ENCODE measurements at regions not wholly inside any gene's neighbourhood (a gene's known extent, or its start where the extent isn't known, plus 50 kb on each side); places are given as distances from the start of the nearest gene placed in this dataset.
A peak's percentile ranks its signal among the peaks of the same experiment; 100 is the strongest.

DNA sequence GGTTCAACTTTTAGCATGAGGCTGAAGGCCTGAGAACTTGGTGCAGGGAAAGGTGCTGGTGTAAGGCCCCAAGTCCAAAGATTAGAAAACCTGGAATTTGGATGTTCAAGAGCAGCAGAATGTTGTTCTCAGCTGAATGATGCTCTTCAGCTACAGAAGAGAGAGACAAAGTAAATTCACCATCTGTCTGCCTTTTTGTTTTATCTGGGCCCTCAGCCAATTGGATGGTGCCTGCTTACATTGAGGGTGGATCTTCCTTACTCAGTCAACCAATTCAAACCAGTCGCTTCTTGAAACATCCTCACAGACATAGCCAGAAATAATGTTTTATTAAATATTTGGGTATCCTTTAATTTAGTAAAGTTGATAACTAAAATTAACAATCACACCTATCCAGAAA is 748.2 kb upstream of the ADAMTS5 start:
- no peak for DNase-seq

- DNase-seq = no peak
These were observed 746.5 kb upstream of the ADAMTS5 start for GRCh38 chr21:27713154-27714109.

DNA sequence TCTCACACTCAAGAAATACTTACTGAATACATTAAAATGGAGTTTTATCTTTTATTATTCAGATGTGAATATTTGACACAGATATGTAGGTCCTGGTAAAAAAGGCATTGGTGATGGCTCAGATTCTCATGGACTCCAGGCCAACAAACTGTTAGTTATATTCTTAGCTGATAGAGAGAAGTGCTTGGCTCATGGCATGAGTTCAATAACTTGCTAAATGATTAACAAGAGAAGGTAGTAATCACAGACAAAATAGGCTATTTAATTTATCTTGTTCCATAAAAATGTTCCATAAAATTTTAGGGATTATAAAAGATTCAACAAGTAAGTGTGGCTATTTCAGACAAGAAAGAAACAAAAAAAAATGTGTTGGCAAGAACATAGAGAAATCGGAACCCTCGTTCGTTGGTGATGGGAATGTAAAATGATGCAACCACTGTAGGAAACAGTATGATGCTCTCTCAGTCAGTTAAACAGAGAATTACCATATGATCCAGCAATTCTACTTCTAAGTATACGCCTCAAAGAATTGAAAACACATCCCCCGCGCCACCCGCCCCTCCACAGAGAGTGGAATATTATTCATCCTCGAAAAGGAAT is 737.8 kb upstream of the ADAMTS5 start:
- DNase-seq = no peak

- no peak for DNase-seq
These were observed 736.9 kb upstream of the ADAMTS5 start for GRCh38 chr21:27703791-27704190.

- peak; percentile 46 for DNase-seq
These were observed 734.2 kb upstream of the ADAMTS5 start for GRCh38 chr21:27700974-27701614.

- DNase-seq = no peak
These were observed 728.4 kb upstream of the ADAMTS5 start for GRCh38 chr21:27695246-27695645.

GRCh38 chr21:27694667-27695066 is 727.8 kb upstream of the ADAMTS5 start:
- DNase-seq = no peak

DNA sequence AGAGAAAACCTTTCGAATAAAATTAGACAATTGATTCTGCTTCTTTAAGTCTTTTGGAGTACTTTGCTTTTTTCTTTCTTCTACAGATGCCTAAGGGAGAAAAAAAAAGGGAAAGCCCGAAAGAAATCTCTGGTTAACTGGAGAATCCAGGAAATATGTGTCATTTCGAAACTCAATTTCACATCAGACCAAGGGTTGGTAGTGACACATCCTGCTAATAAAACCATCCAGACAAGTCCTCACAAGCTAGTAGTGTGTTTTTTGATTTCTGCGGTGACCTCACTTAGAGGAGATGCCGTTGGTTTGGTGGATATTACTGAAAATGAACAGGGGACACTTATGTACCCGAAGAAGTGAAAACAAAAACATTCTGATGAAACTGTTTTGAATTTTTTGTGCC is 726.5 kb upstream of the ADAMTS5 start:
- no peak for DNase-seq

GRCh38 chr21:27691516-27691915 is 724.6 kb upstream of the ADAMTS5 start:
- no peak for DNase-seq

DNA sequence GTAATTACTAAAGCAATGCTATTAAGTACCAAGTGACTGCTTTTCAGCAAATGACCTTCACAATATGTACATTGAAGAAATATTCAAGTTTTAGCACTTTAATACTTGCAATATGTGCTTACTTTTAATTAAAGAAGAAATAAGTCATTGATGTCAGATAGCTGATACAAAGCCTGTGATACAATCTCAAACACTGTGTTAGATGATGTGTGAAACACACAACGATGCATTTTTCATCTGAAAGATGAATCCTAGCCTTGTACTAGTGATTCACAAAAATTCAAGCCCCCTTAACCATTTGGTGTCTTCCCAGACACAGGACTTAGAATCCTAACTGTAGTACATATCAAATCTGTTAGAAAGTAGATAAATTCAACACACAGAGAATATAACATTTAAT is 724.1 kb upstream of the ADAMTS5 start:
- no peak for DNase-seq

GRCh38 chr21:27690426-27690825 is 723.5 kb upstream of the ADAMTS5 start:
- no peak for DNase-seq

- DNase-seq = no peak
These were observed 721.9 kb upstream of the ADAMTS5 start for GRCh38 chr21:27688773-27689172.

DNA sequence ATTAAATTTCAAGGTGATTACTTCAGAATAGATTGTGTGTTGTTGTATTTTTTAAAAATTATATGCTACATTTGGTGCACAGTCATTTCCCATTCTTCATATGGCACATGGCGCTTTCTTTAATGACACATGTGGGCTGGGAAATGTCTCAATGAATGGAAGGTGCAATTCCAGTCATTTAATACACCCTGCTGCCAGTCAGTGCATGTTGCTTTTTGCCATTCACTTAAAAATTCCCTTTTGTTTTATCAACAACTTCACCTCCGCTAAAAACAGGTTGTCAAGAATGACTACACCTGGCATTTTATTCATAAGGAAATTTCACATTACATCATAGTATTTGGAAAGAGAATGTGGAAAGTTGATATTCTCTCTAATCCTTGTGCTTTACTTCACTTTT is 716.4 kb upstream of the ADAMTS5 start:
- DNase-seq = no peak

DNA sequence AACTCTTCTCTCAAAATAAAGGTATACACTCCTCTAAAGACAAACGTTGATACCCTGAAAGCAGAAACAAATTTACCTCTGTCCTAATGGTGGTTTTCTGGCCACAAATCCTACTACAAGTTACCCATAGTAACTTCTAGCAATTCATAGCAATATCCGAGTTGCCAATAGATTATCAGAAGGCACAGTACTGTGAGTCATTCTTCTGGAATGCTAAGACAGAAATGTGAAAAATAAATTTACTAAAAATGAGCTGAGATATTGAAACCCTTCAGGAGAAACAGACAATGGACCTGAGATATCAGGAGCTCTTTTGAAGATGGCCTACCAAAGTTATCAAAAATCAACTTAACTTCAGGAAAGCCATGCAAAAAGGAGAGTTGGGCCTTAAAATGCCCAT is 715.0 kb upstream of the ADAMTS5 start:
- DNase-seq = no peak

GRCh38 chr21:27681038-27681437 is 714.1 kb upstream of the ADAMTS5 start:
- DNase-seq = no peak

DNA sequence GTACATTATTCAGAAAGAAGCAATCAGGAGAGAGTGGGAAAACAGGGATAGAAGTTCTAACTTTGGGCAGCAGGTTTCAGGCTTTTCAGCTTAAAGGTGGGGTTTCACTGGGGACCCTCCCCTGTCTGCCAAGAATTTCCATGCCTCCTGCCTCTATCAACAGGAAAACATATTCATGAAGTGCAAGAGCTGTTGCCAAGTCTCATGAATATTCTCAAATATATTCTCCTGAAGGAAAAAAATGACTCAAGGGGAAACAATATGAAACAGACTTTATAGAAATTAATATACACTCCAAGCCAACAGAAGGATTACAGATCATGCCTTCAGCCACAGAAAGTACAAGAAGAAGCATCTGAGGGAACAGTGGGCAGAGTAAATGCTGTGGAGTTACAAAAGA is 713.3 kb upstream of the ADAMTS5 start:
- DNase-seq = no peak

DNA sequence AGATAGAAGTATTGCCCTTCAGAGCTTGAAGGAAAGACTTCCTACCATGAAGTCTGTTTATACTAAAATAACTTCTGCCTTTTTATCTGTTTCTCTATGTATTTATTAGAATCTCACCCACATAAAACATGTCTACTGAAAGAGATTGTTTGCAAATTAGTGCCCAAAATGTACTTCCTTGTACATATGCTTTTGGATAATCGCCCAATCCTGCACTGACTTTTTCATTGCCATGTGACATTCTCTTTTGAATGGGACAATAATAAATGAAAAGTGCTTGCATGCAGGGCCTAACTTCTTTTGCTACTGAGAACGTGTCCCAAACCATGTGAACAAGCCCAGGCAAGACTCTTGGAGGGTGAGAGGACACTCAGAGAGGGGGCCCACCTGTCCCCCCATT is 711.6 kb upstream of the ADAMTS5 start:
- DNase-seq = no peak

- DNase-seq = no peak
These were observed 710.7 kb upstream of the ADAMTS5 start for GRCh38 chr21:27677546-27677945.

GRCh38 chr21:27675306-27675705 is 708.4 kb upstream of the ADAMTS5 start:
- DNase-seq = no peak

- DNase-seq = no peak
These were observed 707.2 kb upstream of the ADAMTS5 start for GRCh38 chr21:27674041-27674615.

- no peak for DNase-seq
These were observed 706.7 kb upstream of the ADAMTS5 start for GRCh38 chr21:27673581-27673980.

- DNase-seq = no peak
These were observed 704.3 kb upstream of the ADAMTS5 start for GRCh38 chr21:27671207-27671606.

- no peak for DNase-seq
These were observed 686.6 kb upstream of the ADAMTS5 start for GRCh38 chr21:27653481-27653880.

- DNase-seq = no peak
These were observed 682.9 kb upstream of the ADAMTS5 start for GRCh38 chr21:27649762-27650161.
